ENCODE measurements at regions not wholly inside any gene's neighbourhood (a gene's known extent, or its start where the extent isn't known, plus 50 kb on each side); places are given as distances from the start of the nearest gene placed in this dataset.
"Not testable (repeated sequence)": the region's sequence is repeated elsewhere in the genome, so short reads cannot be mapped to it uniquely, and the experiment has no call there.

DNA sequence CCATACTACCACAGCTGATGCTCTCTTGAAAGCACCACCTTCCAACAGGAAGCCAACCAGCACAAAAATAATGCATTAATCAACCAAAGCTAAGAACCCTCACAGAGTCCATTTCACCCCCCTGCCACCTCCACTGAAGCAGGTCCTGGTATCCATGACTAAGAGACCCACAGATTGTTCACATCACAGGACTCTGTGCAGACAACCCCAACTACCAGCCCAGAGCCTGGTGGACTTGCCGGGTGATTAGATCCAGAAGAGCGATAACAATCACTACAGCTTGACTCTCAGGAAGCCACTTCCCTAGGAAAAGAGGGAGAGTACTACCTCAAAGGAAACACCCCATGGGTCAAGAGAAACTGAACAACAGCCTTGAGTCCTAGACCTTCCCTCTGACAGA lies 528.1 kb downstream of the KIF20B start:
- H3K27ac ChIP-seq, result no peak overlapping the region
- no peak for ATAC-seq (replicated peaks in 6 of 8)
- in situ Hi-C loops (cut with MboI; ENCODE audit: low pct_unique_long_range_greater_than_20kb in 2 of 9, low sequenced_read_pairs in 9 of 9, unreplicated experiment in 9 of 9), result no loop called here
- no peak overlapping the region for H3K4me3 ChIP-seq
- 53 to 100% (median 100%) methylated on average over 1 to 2 of the region's 2 CpGs; no CpG with 5 or more reads in 5 of the 10 experiments for WGBS, 10 experiments
- H3K4me1 ChIP-seq (replicated peaks in 1 of 2), result peaks cover 0 to 10% of the 10 kb centered on the region in 2 donors

DNA sequence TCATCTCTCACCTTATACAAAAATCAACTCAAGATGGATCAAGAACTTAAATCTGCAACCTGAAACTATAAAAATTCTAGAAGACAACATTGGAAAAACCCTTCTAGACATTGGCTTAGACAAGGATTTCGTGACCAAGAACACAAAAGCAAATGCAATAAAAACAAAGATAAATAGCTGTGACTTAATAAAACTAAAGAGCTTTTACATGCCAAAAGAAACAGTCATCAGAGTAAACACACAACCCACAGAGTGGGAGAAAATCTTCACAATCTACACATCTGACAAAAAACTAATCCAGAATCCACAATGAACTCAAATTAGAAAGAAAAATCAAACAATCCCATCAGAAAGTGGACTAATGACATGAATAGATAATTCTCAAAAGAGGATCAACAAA lies 532.4 kb downstream of the KIF20B start:
- in situ Hi-C loops (cut with MboI; ENCODE audit: low pct_unique_long_range_greater_than_20kb in 2 of 9, low sequenced_read_pairs in 9 of 9, unreplicated experiment in 9 of 9); H3K27ac ChIP-seq: not testable (repeated sequence)
- 0 to 67% (median 40%) methylated on average over 1 of the region's 1 CpG; no CpG with 5 or more reads in 2 of the 10 experiments for WGBS, 10 experiments

DNA sequence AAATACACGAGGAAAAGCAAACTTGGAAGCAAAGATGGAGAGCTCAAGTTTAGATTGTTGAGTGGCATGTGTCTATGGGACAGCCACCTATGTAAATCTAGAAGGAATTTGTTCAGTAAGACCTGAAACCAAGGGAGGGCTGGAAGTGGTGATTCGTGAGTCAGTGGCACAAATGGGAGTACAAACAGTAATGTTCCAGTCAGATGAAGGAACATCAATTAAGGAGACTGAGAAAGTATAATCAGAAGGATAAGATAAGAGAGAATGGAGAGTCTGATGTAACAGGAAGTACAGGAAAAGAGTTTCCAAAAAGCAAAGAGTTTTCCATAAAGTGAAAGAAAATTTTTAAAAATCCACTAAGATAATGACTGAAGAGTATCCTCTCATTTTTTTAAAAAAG lies 544.2 kb downstream of the KIF20B start:
- no peaks in the 10 kb centered on the region for H3K4me1 ChIP-seq (replicated peaks in 1 of 2)
- in situ Hi-C loops (cut with MboI; ENCODE audit: low pct_unique_long_range_greater_than_20kb in 2 of 9, low sequenced_read_pairs in 9 of 9, unreplicated experiment in 9 of 9), result no loop called here
- no peak overlapping the region for H3K4me3 ChIP-seq
- WGBS, 10 experiments, result 0 to 92% (median 45%) methylated on average over 2 of the region's 2 CpGs; no CpG with 5 or more reads in 1 of the 10 experiments
- no peak overlapping the region for H3K27ac ChIP-seq
- ATAC-seq (replicated peaks in 6 of 8), result no peak

More for the DNA sequence above, 532.4 kb downstream of the KIF20B start:
- H3K4me1 ChIP-seq (replicated peaks in 1 of 2); H3K4me3 ChIP-seq; ATAC-seq (replicated peaks in 6 of 8): not testable (repeated sequence)

DNA sequence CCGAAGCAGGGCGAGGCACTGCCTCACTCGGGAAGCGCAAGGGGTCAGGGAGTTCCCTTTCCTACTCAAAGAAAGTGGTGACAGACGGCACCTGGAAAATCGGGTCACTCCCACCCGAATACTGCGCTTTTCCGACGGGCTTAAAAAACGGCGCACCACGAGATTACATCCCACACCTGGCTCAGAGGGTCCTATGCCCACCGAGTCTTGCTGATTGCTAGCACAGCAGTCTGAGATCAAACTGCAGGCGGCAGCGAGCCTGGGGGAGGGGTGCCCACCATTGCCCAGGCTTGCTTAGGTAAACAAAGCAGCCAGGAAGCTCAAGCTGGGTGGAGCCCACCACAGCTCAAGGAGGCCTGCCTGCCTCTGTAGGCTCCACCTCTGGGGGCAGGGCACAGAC lies 549.4 kb downstream of the KIF20B start:
- WGBS, 10 experiments, result 69 to 74% methylated on average over 3 to 9 of the region's 16 CpGs; no CpG with 5 or more reads in 8 of the 10 experiments
- H3K4me1 ChIP-seq (replicated peaks in 1 of 2); in situ Hi-C loops (cut with MboI; ENCODE audit: low pct_unique_long_range_greater_than_20kb in 2 of 9, low sequenced_read_pairs in 9 of 9, unreplicated experiment in 9 of 9); H3K27ac ChIP-seq; ATAC-seq (replicated peaks in 6 of 8); H3K4me3 ChIP-seq: not testable (repeated sequence)

DNA sequence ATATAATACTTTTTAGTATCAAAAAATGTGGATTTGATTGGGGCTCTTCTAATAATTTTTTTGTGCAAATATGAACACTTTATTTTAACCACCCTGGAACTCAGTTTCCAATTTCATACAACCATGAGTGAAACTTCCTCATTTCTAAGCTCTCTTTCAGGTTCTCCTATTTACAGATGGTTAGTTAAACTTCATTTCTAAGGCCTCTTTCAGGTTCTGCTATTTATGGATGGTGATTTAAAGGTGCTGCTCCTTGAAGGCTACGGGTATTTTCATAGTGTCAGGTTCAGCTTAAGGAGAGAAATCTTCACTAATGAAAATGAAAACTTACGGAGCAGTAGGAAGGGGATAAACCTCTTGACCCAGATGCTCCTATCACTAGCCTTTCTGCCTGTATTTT lies 568.3 kb downstream of the KIF20B start:
- 0 to 100% (median 58%) methylated on average over 1 to 2 of the region's 2 CpGs; no CpG with 5 or more reads in 2 of the 10 experiments for WGBS, 10 experiments
- in situ Hi-C loops (cut with MboI; ENCODE audit: low pct_unique_long_range_greater_than_20kb in 2 of 9, low sequenced_read_pairs in 9 of 9, unreplicated experiment in 9 of 9), result no loop called here
- H3K4me1 ChIP-seq (replicated peaks in 1 of 2), result no peaks in the 10 kb centered on the region
- no peak overlapping the region for H3K4me3 ChIP-seq
- H3K27ac ChIP-seq, result no peak overlapping the region
- ATAC-seq (replicated peaks in 6 of 8), result no peak

DNA sequence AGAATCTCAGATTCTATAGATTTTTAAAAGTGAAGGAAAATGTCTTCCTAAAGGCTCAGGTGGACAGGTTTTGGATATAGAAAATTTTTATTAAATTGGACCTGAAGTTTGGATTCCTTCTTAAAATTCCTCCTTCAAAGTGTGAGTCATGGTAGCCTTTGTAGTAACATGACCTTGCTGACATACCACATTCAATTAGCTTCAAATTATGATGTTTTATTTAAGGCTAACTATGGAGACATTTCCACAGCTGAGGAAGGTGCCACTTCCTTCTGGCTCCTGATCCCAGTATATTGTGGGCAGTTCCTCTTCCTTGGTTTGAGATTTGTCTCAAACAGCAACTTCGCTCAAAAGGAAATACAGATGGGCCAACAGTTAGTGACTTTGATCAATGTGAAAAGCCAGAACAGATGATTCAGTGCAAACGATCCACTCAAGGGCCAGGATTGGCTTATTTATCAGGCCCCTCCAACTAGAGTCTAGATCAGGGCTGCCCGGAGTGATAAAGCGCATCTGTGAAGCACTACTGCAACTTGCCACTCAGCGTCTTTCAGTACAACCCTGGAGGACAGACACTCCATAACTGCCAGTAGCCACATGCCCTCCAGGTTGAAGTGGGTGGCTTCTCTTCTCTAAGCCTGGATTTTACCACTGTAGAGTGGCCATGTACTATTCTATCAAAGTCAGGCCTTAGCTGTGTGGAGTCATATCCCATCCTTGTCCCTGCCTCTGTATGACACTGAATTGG lies 573.5 kb downstream of the KIF20B start:
- Histone ChIP-seq H3K4me1 (replicated peaks in 1 of 2) (no peaks in the 10 kb centered on the region), H3K4me3 (no peak overlapping the region), H3K27ac (no peak overlapping the region)
- ATAC-seq (replicated peaks in 6 of 8), result peak in 1 of 8 experiments; percentile 25
- in situ Hi-C loops (cut with MboI; ENCODE audit: low pct_unique_long_range_greater_than_20kb in 2 of 9, low sequenced_read_pairs in 9 of 9, unreplicated experiment in 9 of 9), result no loop called here
- WGBS, 10 experiments, result 0 to 100% (median 79%) methylated on average over 1 to 5 of the region's 5 CpGs; no CpG with 5 or more reads in 3 of the 10 experiments

DNA sequence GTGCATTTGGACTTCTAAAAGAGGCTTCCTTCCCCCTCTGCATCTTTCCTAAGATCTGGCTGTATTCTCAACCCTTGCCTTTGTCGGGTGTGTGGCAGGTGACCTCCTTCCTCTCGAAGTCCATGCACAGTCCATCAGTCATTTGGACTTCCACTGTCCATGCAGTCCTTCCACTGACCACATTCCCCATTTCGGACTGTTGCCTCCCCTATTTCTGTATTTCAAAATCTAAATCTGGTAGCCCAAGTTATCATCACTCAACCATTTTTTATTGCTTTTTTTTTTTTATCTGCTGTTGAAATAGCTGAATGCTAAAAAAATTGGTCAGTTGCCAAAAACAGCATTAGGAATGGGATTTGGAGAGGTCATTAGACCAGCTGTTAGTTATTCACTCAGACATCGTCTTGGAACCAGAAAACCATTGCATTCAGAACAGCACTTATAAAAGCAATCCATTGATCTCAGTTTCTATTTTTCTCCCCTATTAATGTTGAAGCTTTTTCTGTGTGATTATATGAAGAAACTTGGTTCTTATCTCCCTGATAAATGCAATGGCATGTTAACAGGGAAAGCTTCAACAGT lies 575.6 kb downstream of the KIF20B start:
- 0 to 100% (median 74%) methylated on average over 1 to 4 of the region's 4 CpGs for WGBS, 10 experiments
- ATAC-seq (replicated peaks in 6 of 8), result no peak
- H3K4me1 ChIP-seq (replicated peaks in 1 of 2), result no peaks in the 10 kb centered on the region
- H3K4me3 ChIP-seq, result no peak overlapping the region
- in situ Hi-C loops (cut with MboI; ENCODE audit: low pct_unique_long_range_greater_than_20kb in 2 of 9, low sequenced_read_pairs in 9 of 9, unreplicated experiment in 9 of 9), result no loop called here
- H3K27ac ChIP-seq, result no peak overlapping the region

DNA sequence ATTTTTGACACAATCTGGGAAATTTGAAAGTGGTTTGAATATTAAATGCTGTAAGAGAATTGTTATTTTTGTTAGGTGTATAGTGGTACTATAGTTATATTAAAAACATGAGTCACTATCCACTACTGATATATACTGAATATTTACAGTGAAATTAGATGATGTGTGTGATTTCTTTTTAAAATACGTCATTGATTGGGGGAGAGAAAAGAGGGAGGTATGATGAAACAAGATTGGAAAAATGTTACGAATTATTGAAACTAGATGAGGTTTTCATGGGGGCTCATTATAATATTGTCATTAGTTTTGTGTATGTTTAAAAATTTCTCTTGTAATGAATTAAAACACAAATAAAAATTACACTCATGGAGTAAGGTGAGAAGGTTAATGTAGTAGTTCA lies 571.4 kb downstream of the HTR7 start:
- Histone ChIP-seq H3K4me3 (no peak overlapping the region), H3K4me1 (replicated peaks in 1 of 2) (no peaks in the 10 kb centered on the region), H3K27ac (no peak overlapping the region)
- 0 to 100% (median 72%) methylated on average over 1 to 2 of the region's 2 CpGs for WGBS, 10 experiments
- in situ Hi-C loops (cut with MboI; ENCODE audit: low pct_unique_long_range_greater_than_20kb in 2 of 9, low sequenced_read_pairs in 9 of 9, unreplicated experiment in 9 of 9), result no loop called here
- no peak for ATAC-seq (replicated peaks in 6 of 8)

DNA sequence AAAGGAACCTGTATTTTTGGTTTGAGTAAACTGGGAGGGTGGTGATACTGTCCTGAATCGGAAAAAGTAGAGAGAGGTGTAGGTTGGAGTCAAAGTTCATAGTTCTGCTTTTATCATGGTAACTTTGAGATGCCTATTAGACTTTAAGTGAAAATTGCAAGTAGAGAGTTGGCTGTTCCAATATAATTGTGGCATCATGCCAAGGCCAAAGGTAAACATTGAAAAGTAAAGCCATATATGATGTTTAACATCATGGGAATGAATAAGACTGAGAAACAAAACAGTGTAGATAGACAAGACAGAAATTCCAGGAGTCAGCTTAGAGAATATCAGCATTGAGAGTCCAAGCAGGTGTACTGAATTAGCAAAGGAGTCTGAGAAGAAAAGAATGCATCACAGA lies 570.9 kb downstream of the HTR7 start:
- Histone ChIP-seq H3K4me1 (replicated peaks in 1 of 2) (no peaks in the 10 kb centered on the region), H3K27ac (no peak overlapping the region), H3K4me3 (no peak overlapping the region)
- WGBS, 10 experiments, result 0 to 100% (median 83%) methylated on average over 1 of the region's 1 CpG; no CpG with 5 or more reads in 1 of the 10 experiments
- in situ Hi-C loops (cut with MboI; ENCODE audit: low pct_unique_long_range_greater_than_20kb in 2 of 9, low sequenced_read_pairs in 9 of 9, unreplicated experiment in 9 of 9), result no loop called here
- ATAC-seq (replicated peaks in 6 of 8), result no peak

DNA sequence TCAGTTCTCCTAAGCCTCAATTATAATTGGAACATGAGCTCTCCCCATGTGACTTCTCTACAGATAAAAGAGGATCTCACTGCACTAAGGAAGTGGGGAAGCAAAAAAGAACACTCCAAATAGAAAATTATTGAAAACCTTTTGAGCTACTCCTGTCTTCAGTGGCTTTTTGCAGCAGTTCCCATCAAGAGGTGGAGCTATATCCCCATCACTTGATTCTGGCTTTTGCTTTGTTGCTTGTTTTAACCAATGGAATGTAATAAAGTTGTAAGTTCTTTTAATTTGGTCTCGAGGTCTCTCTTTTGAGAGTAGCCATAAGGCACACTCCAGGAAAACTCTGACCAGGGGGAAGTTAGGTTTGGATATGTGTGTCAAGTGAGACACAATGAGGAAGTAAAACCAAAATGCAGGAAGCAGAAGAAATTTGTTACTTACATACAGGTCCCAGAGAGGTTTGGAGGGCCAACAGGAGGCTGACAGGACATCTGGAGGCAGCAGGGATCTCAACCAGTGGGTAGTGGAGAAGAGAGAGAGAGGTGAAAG lies 569.4 kb downstream of the HTR7 start:
- H3K4me3 ChIP-seq, result no peak overlapping the region
- H3K27ac ChIP-seq, result no peak overlapping the region
- 0 to 100% (median 30%) methylated on average over 1 of the region's 1 CpG; no CpG with 5 or more reads in 2 of the 10 experiments for WGBS, 10 experiments
- in situ Hi-C loops (cut with MboI; ENCODE audit: low pct_unique_long_range_greater_than_20kb in 2 of 9, low sequenced_read_pairs in 9 of 9, unreplicated experiment in 9 of 9), result no loop called here
- ATAC-seq (replicated peaks in 6 of 8), result no peak
- H3K4me1 ChIP-seq (replicated peaks in 1 of 2), result no peaks in the 10 kb centered on the region

DNA sequence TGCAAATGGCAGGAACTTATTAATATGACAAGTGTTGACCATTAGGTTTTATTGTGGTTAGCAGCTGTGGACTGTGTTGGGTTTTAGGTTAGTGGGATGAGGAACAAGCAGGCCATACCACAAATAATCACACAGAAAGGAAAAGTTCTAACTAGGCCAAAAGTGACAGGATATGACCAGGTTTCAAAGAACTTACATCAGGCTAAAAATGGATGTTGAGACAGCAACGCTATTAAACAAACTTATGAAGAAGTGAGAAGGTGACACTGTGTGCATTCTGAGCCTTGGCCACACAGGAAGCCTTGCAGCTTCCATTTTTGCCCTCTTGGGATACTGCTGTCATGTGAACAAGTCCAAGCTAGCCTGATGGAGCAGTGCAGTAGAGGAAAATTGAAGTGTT lies 568.8 kb downstream of the HTR7 start:
- H3K4me3 ChIP-seq, result no peak overlapping the region
- no peaks in the 10 kb centered on the region for H3K4me1 ChIP-seq (replicated peaks in 1 of 2)
- in situ Hi-C loops (cut with MboI; ENCODE audit: low pct_unique_long_range_greater_than_20kb in 2 of 9, low sequenced_read_pairs in 9 of 9, unreplicated experiment in 9 of 9), result no loop called here
- 20 to 100% (median 83%) methylated on average over 1 of the region's 1 CpG; no CpG with 5 or more reads in 5 of the 10 experiments for WGBS, 10 experiments
- H3K27ac ChIP-seq, result no peak overlapping the region
- no peak for ATAC-seq (replicated peaks in 6 of 8)

DNA sequence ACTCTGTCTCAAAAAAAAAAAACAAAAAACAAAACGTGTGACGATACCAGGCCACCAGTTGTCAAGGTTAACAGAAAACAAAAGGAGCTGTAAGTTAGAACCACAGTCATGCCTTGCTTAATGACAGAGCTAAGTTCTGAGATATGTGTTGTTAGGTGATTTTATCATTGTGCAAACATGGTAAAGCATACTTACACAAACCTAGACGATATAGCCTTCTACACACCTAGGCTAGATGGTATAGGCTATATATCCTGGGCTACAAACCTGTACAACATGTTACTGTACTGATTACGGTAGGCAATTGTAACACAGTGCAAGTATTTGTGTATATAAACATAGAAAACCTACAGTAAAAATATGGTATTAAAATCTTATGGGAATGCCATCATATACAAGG lies 564.2 kb downstream of the HTR7 start:
- in situ Hi-C loops (cut with MboI; ENCODE audit: low pct_unique_long_range_greater_than_20kb in 2 of 9, low sequenced_read_pairs in 9 of 9, unreplicated experiment in 9 of 9), result no loop called here
- Histone ChIP-seq H3K4me3 (no peak overlapping the region), H3K4me1 (replicated peaks in 1 of 2) (no peaks in the 10 kb centered on the region), H3K27ac (no peak overlapping the region)
- ATAC-seq (replicated peaks in 6 of 8), result no peak
- 0 to 100% (median 83%) methylated on average over 1 to 3 of the region's 4 CpGs; no CpG with 5 or more reads in 3 of the 10 experiments for WGBS, 10 experiments

DNA sequence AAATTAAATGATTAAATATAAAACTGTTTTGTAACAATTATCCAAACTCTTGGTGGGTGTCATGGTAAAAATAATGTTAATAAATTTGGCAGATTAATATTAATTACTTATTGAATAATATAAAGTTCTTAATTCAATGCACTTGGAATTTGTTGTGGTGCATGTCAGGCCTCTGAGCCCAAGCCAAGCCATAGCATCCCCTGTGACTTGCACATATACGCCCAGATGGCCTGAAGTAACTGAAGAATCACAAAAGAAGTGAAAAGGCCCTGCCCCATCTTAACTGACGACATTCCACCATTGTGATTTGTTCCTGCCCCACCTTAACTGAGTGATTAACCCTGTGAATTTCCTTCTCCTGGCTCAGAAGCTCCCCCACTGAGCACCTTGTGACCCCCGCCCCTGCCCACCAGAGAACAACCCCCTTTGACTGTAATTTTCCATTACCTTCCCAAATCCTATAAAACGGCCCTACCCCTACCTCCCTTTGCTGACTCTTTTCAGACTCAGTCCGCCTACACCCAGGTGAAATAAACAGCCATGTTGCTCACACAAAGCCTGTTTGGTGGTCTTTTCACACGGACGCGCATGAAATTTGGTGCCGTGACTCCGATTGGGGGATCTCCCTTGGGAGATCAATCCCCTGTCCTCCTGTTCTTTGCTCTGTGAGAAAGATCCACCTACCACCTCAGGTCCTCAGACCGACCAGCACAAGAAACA lies 562.9 kb downstream of the HTR7 start:
- H3K27ac ChIP-seq; in situ Hi-C loops (cut with MboI; ENCODE audit: low pct_unique_long_range_greater_than_20kb in 2 of 9, low sequenced_read_pairs in 9 of 9, unreplicated experiment in 9 of 9); ATAC-seq (replicated peaks in 6 of 8); H3K4me3 ChIP-seq; H3K4me1 ChIP-seq (replicated peaks in 1 of 2): not testable (repeated sequence)
- 40 to 80% (median 63%) methylated on average over 1 to 2 of the region's 11 CpGs; no CpG with 5 or more reads in 6 of the 10 experiments for WGBS, 10 experiments

Data from motor neuron (in vitro differentiated cells).